CD8-positive, alpha-beta memory T cell (primary cell): ENCODE measurements at regions not wholly inside any gene's neighbourhood (a gene's known extent, or its start where the extent isn't known, plus 50 kb on each side); places are given as distances from the start of the nearest gene placed in this dataset.

ENCODE experiments used
- CTCF ChIA-PET: fragments of 350-600 bp; sonication (Branson Sonifier 250); formaldehyde crosslinking; loops from one replicate; lab custom pipeline; 2021; ENCODE audit warnings: antibody characterized with exemption; lab: Charles Lee
- POLR2A ChIA-PET: fragments of 350-600 bp; sonication (Branson Sonifier 250); formaldehyde crosslinking; loops from one replicate; lab custom pipeline; 2021; ENCODE audit warnings: antibody characterized with exemption; lab: Charles Lee
- DNase-seq, 5 donors: peaks; one replicate each; pipeline versions ENCODE4 v3.0.0 to v3.0.0-alpha.2; 2020 to 2022; ENCODE audit warnings: mixed read lengths in 1 of 5
- H3K27ac ChIP-seq: one replicate; pipeline ENCODE4 v1.7.0; 2013; ENCODE audit warnings: low read depth, mild to moderate bottlenecking, low read length, moderate library complexity
- H3K27me3 ChIP-seq: 2 replicates; pipeline ENCODE4 v1.7.0; 2013; ENCODE audit warnings: low read length, mild to moderate bottlenecking; ENCODE audit not compliant: insufficient read depth, poor library complexity, severe bottlenecking
- H3K36me3 ChIP-seq: 2 replicates; pipeline ENCODE4 v1.7.0; 2013; ENCODE audit warnings: mild to moderate bottlenecking, low read length, moderate library complexity; ENCODE audit not compliant: insufficient read depth
- H3K4me1 ChIP-seq: 2 replicates; pipeline ENCODE4 v1.7.0; 2013; ENCODE audit warnings: mild to moderate bottlenecking, low read length, moderate library complexity; ENCODE audit not compliant: insufficient read depth
- H3K4me3 ChIP-seq: 2 replicates; pipeline ENCODE4 v1.7.0; 2013; ENCODE audit warnings: mild to moderate bottlenecking, low read length
- H3K9me3 ChIP-seq: 2 replicates; pipeline ENCODE4 v1.7.0; 2013; ENCODE audit warnings: mild to moderate bottlenecking, low read length
- H3K27ac Mint-ChIP-seq, 8 donors: one replicate each; pipeline ENCODE4 v1.8.0; 2020 to 2021; ENCODE audit warnings: mixed read lengths in 8 of 8, mild to moderate bottlenecking in 6 of 8, inconsistent platforms in 3 of 8, moderate library complexity in 3 of 8
- H3K27me3 Mint-ChIP-seq, 2 donors: one replicate each; pipeline ENCODE4 v1.8.0; 2020 to 2021; ENCODE audit warnings: mixed read lengths in 2 of 2, mild to moderate bottlenecking in 1 of 2, moderate library complexity in 1 of 2
- H3K36me3 Mint-ChIP-seq, 3 donors: one replicate each; pipeline ENCODE4 v1.8.0; 2020 to 2021; ENCODE audit warnings: mixed read lengths in 3 of 3, inconsistent platforms in 1 of 3, mild to moderate bottlenecking in 1 of 3
- H3K4me1 Mint-ChIP-seq, 3 donors: one replicate each; pipeline ENCODE4 v1.8.0; 2020 to 2021; ENCODE audit warnings: mixed read lengths in 3 of 3, inconsistent platforms in 1 of 3, mild to moderate bottlenecking in 1 of 3
- H3K4me3 Mint-ChIP-seq, 7 donors: one replicate each; pipeline ENCODE4 v1.8.0; 2020 to 2021; ENCODE audit warnings: mixed read lengths in 7 of 7, mild to moderate bottlenecking in 6 of 7, moderate library complexity in 4 of 7, inconsistent platforms in 2 of 7
- H3K9me3 Mint-ChIP-seq, 5 donors: one replicate each; pipeline ENCODE4 v1.8.0; 2020 to 2022; ENCODE audit warnings: mixed read lengths in 5 of 5, mild to moderate bottlenecking in 3 of 5, moderate library complexity in 2 of 5, inconsistent platforms in 1 of 5

DNA sequence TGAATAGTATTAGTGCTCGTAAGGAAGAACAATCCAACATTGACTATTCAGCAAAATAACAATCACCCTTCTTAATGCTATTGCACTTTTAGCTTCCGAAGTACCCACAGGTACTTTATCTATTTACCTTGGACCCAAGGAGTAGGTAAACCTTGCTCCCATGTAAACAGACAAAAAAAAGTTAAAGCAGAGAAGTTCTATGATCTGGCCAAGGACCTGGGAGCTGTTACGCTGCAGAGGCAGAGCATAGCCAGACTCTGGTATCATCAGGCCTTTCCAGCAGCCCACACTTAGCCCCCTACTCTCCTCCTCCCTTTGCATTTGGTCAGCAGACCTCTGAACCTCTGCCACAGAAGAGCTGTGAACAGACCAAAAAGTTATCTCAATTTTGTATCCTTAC, 130.3 kb upstream of the TPM1 start:
- H3K4me3 Mint-ChIP-seq: no peak overlapping the region
- ChIA-PET CTCF (no interaction called here), POLR2A (no interaction called here)
- H3K36me3 Mint-ChIP-seq: no peaks in the 10 kb centered on the region
- Histone ChIP-seq H3K27ac (no peak overlapping the region), H3K4me1 (no peaks in the 10 kb centered on the region), H3K36me3 (no peaks in the 10 kb centered on the region), H3K4me3 (no peak overlapping the region), H3K27me3 (no peaks in the 10 kb centered on the region), H3K9me3 (no peaks in the 10 kb centered on the region)
- no peak overlapping the region for H3K27ac Mint-ChIP-seq
- H3K27me3 Mint-ChIP-seq: peaks cover 19 to 44% of the 10 kb centered on the region in 2 donors
- no peaks in the 10 kb centered on the region for H3K4me1 Mint-ChIP-seq
- peaks cover 0 to 4% (median 0%) of the 10 kb centered on the region in 5 donors for H3K9me3 Mint-ChIP-seq
- no peak for DNase-seq

DNA sequence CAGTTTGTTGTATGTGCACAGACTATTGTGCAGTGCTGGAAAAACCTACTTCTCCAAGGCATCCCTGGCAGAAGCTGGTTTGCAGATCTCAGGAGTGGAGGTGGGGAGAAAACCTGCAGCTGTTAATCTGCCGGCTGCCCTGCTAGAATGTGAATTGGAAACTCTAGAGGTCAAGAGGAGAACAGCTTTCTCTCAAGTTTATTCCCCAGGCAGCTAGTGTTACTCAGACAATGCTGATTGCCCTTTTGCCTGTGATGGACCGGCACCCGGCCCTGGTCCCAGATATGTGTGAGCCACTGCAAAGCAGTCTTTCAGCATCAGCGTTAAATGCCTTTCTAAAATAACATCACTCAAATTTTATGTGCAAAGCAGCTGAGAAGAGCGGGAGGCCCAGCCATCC, 129.7 kb upstream of the TPM1 start:
- no peaks in the 10 kb centered on the region for H3K36me3 Mint-ChIP-seq
- Histone ChIP-seq H3K27me3 (no peaks in the 10 kb centered on the region), H3K4me3 (no peak overlapping the region), H3K9me3 (no peaks in the 10 kb centered on the region), H3K4me1 (no peaks in the 10 kb centered on the region), H3K27ac (no peak overlapping the region), H3K36me3 (no peaks in the 10 kb centered on the region)
- POLR2A ChIA-PET: no interaction called here
- DNase-seq: no peak
- CTCF ChIA-PET: no interaction called here
- peaks cover 22 to 49% of the 10 kb centered on the region in 2 donors for H3K27me3 Mint-ChIP-seq
- no peaks in the 10 kb centered on the region for H3K4me1 Mint-ChIP-seq
- H3K4me3 Mint-ChIP-seq: no peak overlapping the region
- no peak overlapping the region for H3K27ac Mint-ChIP-seq
- H3K9me3 Mint-ChIP-seq: peaks cover 0 to 4% (median 0%) of the 10 kb centered on the region in 5 donors

DNA sequence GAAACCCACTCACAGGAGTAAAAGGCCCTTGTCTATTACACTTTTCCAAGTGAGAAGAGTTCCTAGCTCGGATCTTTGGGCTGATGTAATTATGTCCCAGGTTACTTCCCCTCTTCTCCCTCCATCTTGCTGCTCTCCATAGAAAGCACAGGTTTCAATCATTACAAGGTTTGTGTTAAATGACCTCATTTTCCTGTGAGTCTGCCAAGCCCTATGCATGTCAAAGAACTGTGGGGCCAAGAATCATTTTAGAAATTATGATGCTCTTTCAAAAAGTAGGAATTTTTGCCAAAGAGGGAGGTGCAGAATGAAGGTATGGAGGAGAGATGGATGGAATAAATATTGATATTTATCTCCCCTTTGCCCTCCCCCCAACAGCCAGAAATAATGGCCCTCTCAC, 129.3 kb upstream of the TPM1 start:
- H3K27ac Mint-ChIP-seq: no peak overlapping the region
- ChIA-PET CTCF (no interaction called here), POLR2A (no interaction called here)

DNA sequence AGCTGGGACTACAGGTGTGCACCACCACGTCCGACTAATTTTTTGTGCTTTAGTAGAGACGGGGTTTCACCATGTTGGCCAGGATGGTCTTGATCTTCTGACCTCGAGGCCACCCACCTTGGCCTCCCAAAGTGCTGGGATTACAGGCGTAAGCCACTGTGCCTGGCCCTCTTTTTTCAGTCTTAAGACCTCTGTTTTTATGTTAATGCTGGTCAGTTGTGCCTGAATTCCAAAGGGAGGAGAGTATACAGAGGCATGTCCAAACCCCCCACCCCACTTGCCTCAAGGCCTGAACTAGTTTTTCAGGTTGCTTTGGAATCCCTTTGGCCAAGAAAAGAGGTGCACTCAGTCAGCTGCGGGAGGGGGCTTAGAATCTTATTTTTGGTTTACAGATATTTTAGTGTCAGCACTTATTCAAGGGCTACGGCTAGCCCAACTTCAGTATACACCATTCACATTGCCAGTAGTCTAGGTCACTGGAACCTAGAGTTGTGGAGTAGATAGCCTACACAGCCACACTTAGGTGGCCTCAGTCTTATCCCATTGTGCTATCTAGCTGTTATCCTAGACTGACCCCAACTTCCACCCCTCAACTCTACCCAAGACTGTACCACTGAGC, 128.0 kb upstream of the TPM1 start:
- ChIA-PET CTCF (no interaction called here), POLR2A (no interaction called here)
- Histone ChIP-seq H3K27me3 (no peaks in the 10 kb centered on the region), H3K4me1 (no peaks in the 10 kb centered on the region), H3K27ac (no peak overlapping the region), H3K9me3 (no peaks in the 10 kb centered on the region), H3K4me3 (no peak overlapping the region), H3K36me3 (no peaks in the 10 kb centered on the region)
- peaks cover 0 to 4% (median 0%) of the 10 kb centered on the region in 5 donors for H3K9me3 Mint-ChIP-seq
- H3K27me3 Mint-ChIP-seq: peaks cover 22 to 43% of the 10 kb centered on the region in 2 donors
- H3K27ac Mint-ChIP-seq: no peak overlapping the region
- no peaks in the 10 kb centered on the region for H3K4me1 Mint-ChIP-seq
- H3K4me3 Mint-ChIP-seq: no peak overlapping the region
- H3K36me3 Mint-ChIP-seq: no peaks in the 10 kb centered on the region
- DNase-seq: no peak

More for the DNA sequence above, 129.3 kb upstream of the TPM1 start:
- H3K36me3 Mint-ChIP-seq: no peaks in the 10 kb centered on the region
- no peaks in the 10 kb centered on the region for H3K4me1 ChIP-seq
- H3K4me3 Mint-ChIP-seq: no peak overlapping the region
- DNase-seq: no peak
- no peaks in the 10 kb centered on the region for H3K36me3 ChIP-seq
- no peaks in the 10 kb centered on the region for H3K4me1 Mint-ChIP-seq
- peaks cover 22 to 50% of the 10 kb centered on the region in 2 donors for H3K27me3 Mint-ChIP-seq
- H3K9me3 Mint-ChIP-seq: peaks cover 0 to 4% (median 0%) of the 10 kb centered on the region in 5 donors
- no peak overlapping the region for H3K27ac ChIP-seq
- H3K27me3 ChIP-seq: no peaks in the 10 kb centered on the region
- no peaks in the 10 kb centered on the region for H3K9me3 ChIP-seq
- no peak overlapping the region for H3K4me3 ChIP-seq

DNA sequence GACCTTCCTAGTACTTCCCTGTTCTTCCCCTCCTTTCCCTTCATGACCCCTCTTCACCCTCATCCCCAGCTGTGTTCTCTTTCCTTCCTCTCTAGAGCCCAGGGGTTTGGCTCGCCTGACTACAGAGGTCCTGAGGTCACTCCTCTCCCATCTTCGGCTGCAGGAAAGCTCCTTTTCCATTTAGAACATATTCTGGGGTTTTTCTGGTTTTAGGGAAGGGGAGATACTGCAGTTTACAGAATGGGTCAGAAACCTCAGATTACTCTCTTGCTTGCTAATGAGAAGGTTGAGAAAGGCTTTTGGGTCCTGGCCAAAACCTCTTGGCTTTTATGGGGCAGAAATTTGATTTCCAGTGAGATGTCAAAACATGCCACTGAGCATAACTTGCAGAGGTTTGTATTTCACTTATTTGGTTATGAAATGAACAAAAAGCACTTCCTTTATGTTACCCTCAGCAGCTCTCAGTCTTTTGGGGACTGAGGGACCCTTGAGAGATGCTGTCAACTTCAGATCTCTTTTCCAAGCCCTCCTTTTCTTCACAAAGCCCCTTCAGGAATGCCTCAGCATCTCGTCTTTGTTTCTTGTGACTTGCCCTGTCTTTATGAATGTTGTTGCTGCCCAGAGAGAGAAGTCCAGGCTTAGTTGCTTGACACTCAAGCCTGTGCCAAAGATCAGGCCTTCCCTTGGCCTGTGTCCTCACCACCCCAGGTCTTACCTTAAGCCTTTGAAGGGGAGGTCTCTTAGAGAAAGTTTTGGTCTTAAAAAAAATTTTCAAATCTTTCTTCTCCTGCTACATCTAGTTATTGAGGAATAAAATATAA, 121.7 kb upstream of the TPM1 start:
- no peaks in the 10 kb centered on the region for H3K4me1 Mint-ChIP-seq
- POLR2A ChIA-PET: no interaction called here
- Histone ChIP-seq H3K36me3 (no peaks in the 10 kb centered on the region), H3K27ac (no peak overlapping the region), H3K9me3 (no peaks in the 10 kb centered on the region), H3K4me3 (no peak overlapping the region), H3K27me3 (peaks cover 3% of the 10 kb centered on the region), H3K4me1 (no peaks in the 10 kb centered on the region)
- H3K27me3 Mint-ChIP-seq: peaks cover 21 to 35% of the 10 kb centered on the region in 2 donors
- CTCF ChIA-PET: no interaction called here
- no peaks in the 10 kb centered on the region for H3K36me3 Mint-ChIP-seq
- DNase-seq: no peak
- H3K9me3 Mint-ChIP-seq: no peaks in the 10 kb centered on the region
- H3K4me3 Mint-ChIP-seq: no peak overlapping the region
- H3K27ac Mint-ChIP-seq: no peak overlapping the region

DNA sequence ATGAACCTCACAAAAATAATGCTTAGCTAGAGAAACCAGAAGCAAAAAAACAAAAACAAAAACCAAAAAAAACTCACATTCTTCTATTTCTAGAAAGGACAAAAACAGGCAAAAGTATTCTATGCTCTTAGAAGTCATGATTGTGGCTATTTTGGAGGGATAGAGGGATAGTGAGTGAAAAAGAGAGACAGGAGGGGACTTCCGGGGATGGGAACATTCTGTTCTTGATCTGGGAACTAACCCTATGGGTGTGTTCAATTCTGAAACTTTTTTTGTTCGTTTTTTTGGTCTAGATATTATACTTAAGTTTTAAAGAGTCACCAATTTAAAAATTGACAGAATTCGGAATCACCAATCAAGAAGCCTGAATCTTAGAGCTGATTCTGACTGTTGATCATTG, 120.0 kb upstream of the TPM1 start:
- Histone ChIP-seq H3K36me3 (no peaks in the 10 kb centered on the region), H3K27ac (no peak overlapping the region), H3K27me3 (peaks cover 3% of the 10 kb centered on the region), H3K4me1 (no peaks in the 10 kb centered on the region), H3K9me3 (no peaks in the 10 kb centered on the region), H3K4me3 (no peak overlapping the region)
- peaks cover 11 to 26% of the 10 kb centered on the region in 2 donors for H3K27me3 Mint-ChIP-seq
- peaks cover 0 to 1% (median 0%) of the 10 kb centered on the region in 5 donors for H3K9me3 Mint-ChIP-seq
- no peak overlapping the region for H3K27ac Mint-ChIP-seq
- H3K4me1 Mint-ChIP-seq: no peaks in the 10 kb centered on the region
- CTCF ChIA-PET: no interaction called here
- POLR2A ChIA-PET: no interaction called here
- H3K4me3 Mint-ChIP-seq: no peak overlapping the region
- no peaks in the 10 kb centered on the region for H3K36me3 Mint-ChIP-seq
- DNase-seq: no peak

DNA sequence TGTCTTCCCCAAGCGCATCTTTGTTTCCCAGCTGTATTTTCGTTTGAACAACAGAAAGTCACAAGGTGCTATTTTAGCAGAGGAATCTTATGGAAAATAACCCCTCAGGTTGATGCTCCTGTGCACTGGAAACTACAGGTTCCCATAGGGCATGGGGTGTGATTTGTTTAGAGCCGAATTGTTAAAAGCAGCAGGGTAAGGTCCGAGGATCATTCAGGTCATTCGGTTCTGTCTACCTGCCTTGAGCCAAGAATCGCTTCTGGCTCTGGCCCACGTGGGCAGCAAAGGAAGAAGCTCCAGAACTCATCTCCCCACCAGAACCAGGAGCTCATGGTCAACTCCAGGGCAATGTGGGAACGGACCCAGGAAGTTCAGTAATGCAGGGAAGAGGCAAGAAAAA, 116.7 kb upstream of the TPM1 start:
- Mint-ChIP-seq H3K36me3 (no peaks in the 10 kb centered on the region), H3K9me3 (peaks cover 0 to 1% (median 0%) of the 10 kb centered on the region in 5 donors), H3K27me3 (peaks cover 6 to 27% of the 10 kb centered on the region in 2 donors), H3K4me1 (no peaks in the 10 kb centered on the region), H3K27ac (no peak overlapping the region), H3K4me3 (no peak overlapping the region)
- Histone ChIP-seq H3K36me3 (no peaks in the 10 kb centered on the region), H3K4me3 (no peak overlapping the region), H3K9me3 (no peaks in the 10 kb centered on the region), H3K27me3 (peaks cover 3% of the 10 kb centered on the region), H3K27ac (no peak overlapping the region), H3K4me1 (no peaks in the 10 kb centered on the region)
- ChIA-PET POLR2A (interaction anchor here (0.6 kb wide), 1 partner anchor 637 kb away, joined by 4 read pairs; no protein-coding TSS in a partner anchor), CTCF (no interaction called here)
- no peak for DNase-seq

DNA sequence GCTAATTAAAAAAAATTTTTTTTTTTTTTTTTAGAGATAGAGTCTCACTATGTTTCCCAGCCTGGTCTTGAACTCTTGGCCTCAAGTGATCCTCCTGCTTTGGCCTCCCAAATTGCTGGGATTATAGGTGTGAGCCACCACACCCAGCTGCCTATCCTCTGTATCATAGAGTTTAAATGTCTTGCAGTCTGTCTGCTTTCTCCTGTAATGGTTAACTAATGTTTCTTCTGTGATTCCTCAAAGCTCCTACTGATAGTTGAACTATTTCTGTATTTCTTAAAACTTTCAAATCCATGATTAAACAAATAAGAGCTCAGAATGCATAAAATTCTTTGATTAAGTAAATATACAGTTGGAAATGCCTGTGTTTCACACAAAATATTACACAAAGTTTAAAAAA, 115.4 kb upstream of the TPM1 start:
- Mint-ChIP-seq H3K4me3 (no peak overlapping the region), H3K9me3 (peaks cover 0 to 1% (median 0%) of the 10 kb centered on the region in 5 donors), H3K27me3 (peaks cover 9 to 29% of the 10 kb centered on the region in 2 donors), H3K27ac (no peak overlapping the region), H3K36me3 (no peaks in the 10 kb centered on the region), H3K4me1 (no peaks in the 10 kb centered on the region)
- Histone ChIP-seq H3K36me3 (no peaks in the 10 kb centered on the region), H3K9me3 (no peaks in the 10 kb centered on the region), H3K4me3 (no peak overlapping the region), H3K27ac (no peak overlapping the region), H3K4me1 (no peaks in the 10 kb centered on the region), H3K27me3 (peaks cover 3% of the 10 kb centered on the region)
- CTCF ChIA-PET: no interaction called here
- DNase-seq: no peak
- POLR2A ChIA-PET: no interaction called here
